Anterior cingulate cortex (tissue), 58 donors: ENCODE measurements at regions not wholly inside any gene's neighbourhood (a gene's known extent, or its start where the extent isn't known, plus 50 kb on each side); places are given as distances from the start of the nearest gene placed in this dataset.

ENCODE experiments used
- DNase-seq, 58 donors: peaks; one replicate each; lab custom pipeline; 2025; lab: John Stamatoyannopoulos, UW

- no peak for DNase-seq
Measured at GRCh38 chr12:63276537-63277365, 125.8 kb upstream of the AVPR1A start.

GRCh38 chr12:63266988-63267387, 116.0 kb upstream of the AVPR1A start:
- DNase-seq: no peak

- DNase-seq: no peak
Measured at GRCh38 chr12:63264629-63265028, 113.6 kb upstream of the AVPR1A start.

- DNase-seq: no peak
Measured at GRCh38 chr12:63250486-63250885, 99.5 kb upstream of the AVPR1A start.

GRCh38 chr12:63238892-63239291, 87.9 kb upstream of the AVPR1A start:
- DNase-seq: no peak

GRCh38 chr12:63232896-63233295, 81.9 kb upstream of the AVPR1A start:
- no peak for DNase-seq

GRCh38 chr12:63228853-63229252, 77.9 kb upstream of the AVPR1A start:
- no peak for DNase-seq

GRCh38 chr12:63226792-63227463, 75.9 kb upstream of the AVPR1A start:
- DNase-seq: no peak

GRCh38 chr12:63224396-63224795, 73.4 kb upstream of the AVPR1A start:
- no peak for DNase-seq

- no peak for DNase-seq
Measured at GRCh38 chr12:63223128-63223527, 72.1 kb upstream of the AVPR1A start.

GRCh38 chr12:63222582-63222981, 71.6 kb upstream of the AVPR1A start:
- DNase-seq: no peak

GRCh38 chr12:63220921-63221320, 69.9 kb upstream of the AVPR1A start:
- no peak for DNase-seq

- no peak for DNase-seq
Measured at GRCh38 chr12:63212316-63212715, 61.3 kb upstream of the AVPR1A start.

GRCh38 chr12:63208956-63209355, 58.0 kb upstream of the AVPR1A start:
- DNase-seq: no peak

GRCh38 chr12:63206909-63207308, 55.9 kb upstream of the AVPR1A start:
- DNase-seq: no peak

- no peak for DNase-seq
Measured at GRCh38 chr12:63206494-63206893, 55.5 kb upstream of the AVPR1A start.
